Common myeloid progenitor, CD34-positive (primary cell): ENCODE measurements at regions not wholly inside any gene's neighbourhood (a gene's known extent, or its start where the extent isn't known, plus 50 kb on each side); places are given as distances from the start of the nearest gene placed in this dataset.

Experiments used
- CTCF ChIA-PET: fragments of 350-600 bp; sonication (Branson Sonifier 250); formaldehyde crosslinking; loops from one replicate; lab custom pipeline; 2021; ENCODE audit warnings: antibody characterized with exemption; lab: Charles Lee
- POLR2A ChIA-PET: fragments of 350-600 bp; sonication (Branson Sonifier 250); formaldehyde crosslinking; loops from one replicate; lab custom pipeline; 2021; ENCODE audit warnings: antibody characterized with exemption; lab: Charles Lee
- DNase-seq, 3 donors: peaks; one replicate each; pipeline versions ENCODE4 v3.0.0 to v3.0.0-alpha.2; 2013
- H3K27ac ChIP-seq, 2 experiments: 1 replicate in 1 of 2; 2 replicates in 1 of 2; pipeline ENCODE4 v1.7.0; 2013; ENCODE audit warnings: inconsistent platforms in 2 of 2, low read length in 2 of 2, mild to moderate bottlenecking in 2 of 2, low read depth in 1 of 2, moderate library complexity in 1 of 2; ENCODE audit not compliant: severe bottlenecking in 2 of 2, insufficient read depth in 1 of 2, poor library complexity in 1 of 2
- H3K27me3 ChIP-seq, 5 experiments: replicated peaks in 2 of 5; 1 replicate in 3 of 5; 2 replicates in 2 of 5; pipeline versions ENCODE4 v1.6.1 to v1.7.0; 2013; ENCODE audit warnings: low read length in 4 of 5, mild to moderate bottlenecking in 2 of 5, moderate library complexity in 2 of 5, inconsistent platforms in 1 of 5; ENCODE audit not compliant: insufficient read depth in 5 of 5, control insufficient read depth in 4 of 5
- H3K36me3 ChIP-seq, 4 experiments: 1 replicate in 2 of 4; 2 replicates in 2 of 4; pipeline versions ENCODE4 v1.6.1 to v1.7.0; 2013; ENCODE audit warnings: low read length in 3 of 4, control low read depth in 1 of 4, mild to moderate bottlenecking in 1 of 4; ENCODE audit not compliant: control insufficient read depth in 4 of 4, insufficient read depth in 4 of 4
- H3K4me1 ChIP-seq, 4 experiments: 1 replicate in 3 of 4; 2 replicates in 1 of 4; pipeline versions ENCODE4 v1.6.1 to v1.7.1; 2013; ENCODE audit warnings: low read length in 3 of 4, mild to moderate bottlenecking in 3 of 4, control low read depth in 1 of 4, inconsistent platforms in 1 of 4, moderate library complexity in 1 of 4; ENCODE audit not compliant: control insufficient read depth in 4 of 4, insufficient read depth in 4 of 4; ENCODE audit errors: control extremely low read depth in 1 of 4
- H3K4me3 ChIP-seq, 7 experiments: 1 replicate in 4 of 7; 2 replicates in 3 of 7; pipeline versions ENCODE4 v1.5.1 to v1.7.0; 2013; ENCODE audit warnings: mild to moderate bottlenecking in 7 of 7, low read length in 6 of 7, moderate library complexity in 6 of 7, inconsistent platforms in 2 of 7, low read depth in 2 of 7, control low read depth in 1 of 7; ENCODE audit not compliant: insufficient read depth in 4 of 7, control insufficient read depth in 1 of 7; ENCODE audit errors: extremely low read depth in 1 of 7
- H3K9me3 ChIP-seq, 5 experiments: 1 replicate in 4 of 5; 2 replicates in 1 of 5; pipeline versions ENCODE4 v1.6.1 to v1.7.1; 2013; ENCODE audit warnings: low read length in 4 of 5, mild to moderate bottlenecking in 2 of 5, inconsistent platforms in 1 of 5, low read depth in 1 of 5, moderate library complexity in 1 of 5; ENCODE audit not compliant: control insufficient read depth in 4 of 5, insufficient read depth in 2 of 5; ENCODE audit errors: control extremely low read depth in 1 of 5
- WGBS: methylation state at CpG from one replicate; pipeline ENCODE4 v1.1.5; 2013; ENCODE audit not compliant: insufficient coverage; 5-methylcytosine and 5-hydroxymethylcytosine counted together

GRCh38 chr13:76331943-76332712 is 554.1 kb downstream of the KCTD12 start:
- ChIA-PET POLR2A (interaction anchor here (0.6 kb wide), 1 partner anchor 53 kb away, joined by 3 read pairs; no protein-coding TSS in a partner anchor), CTCF (no interaction called here)
- peak; percentile 13 to 70 (median 62) for DNase-seq
- Histone ChIP-seq H3K36me3 (no peaks in the 10 kb centered on the region), H3K4me3 (no peak overlapping the region), H3K27me3 (no peaks in the 10 kb centered on the region), H3K4me1 (peaks cover 0 to 9% (median 3%) of the 10 kb centered on the region in 4 experiments), H3K9me3 (peaks cover 0 to 2% (median 0%) of the 10 kb centered on the region in 5 experiments), H3K27ac (no peak overlapping the region)
- WGBS: no CpG with 5 or more reads among the region's 1 CpG

DNA sequence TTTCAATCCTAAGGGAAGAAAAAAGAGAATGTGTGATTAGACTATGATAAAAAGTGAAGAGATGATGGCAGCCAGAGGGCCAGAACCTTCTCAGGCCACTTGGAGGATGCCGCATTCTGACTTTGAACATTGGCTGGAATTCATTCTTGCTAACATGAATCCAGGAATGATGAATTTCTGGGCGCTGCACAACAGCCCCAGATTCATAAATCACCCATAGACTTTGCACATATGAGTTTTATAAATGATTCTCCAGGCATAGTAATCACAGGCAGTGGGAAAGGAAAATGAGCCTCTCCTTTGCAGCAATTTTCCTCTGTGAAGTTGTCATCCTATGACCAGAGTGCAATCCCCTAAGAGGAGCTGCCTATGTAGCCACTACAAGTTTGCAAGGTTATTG is 555.4 kb downstream of the KCTD12 start:
- POLR2A ChIA-PET: no interaction called here

GRCh38 chr13:76329866-76330580 is 556.2 kb downstream of the KCTD12 start:
- no CpG with 5 or more reads among the region's 2 CpGs for WGBS
- no peak overlapping the region for H3K4me3 ChIP-seq
- CTCF ChIA-PET: interaction anchor here (1.2 kb wide), 1 partner anchor 12 kb away, joined by 3 read pairs; no protein-coding TSS in a partner anchor
- POLR2A ChIA-PET: no interaction called here
- H3K36me3 ChIP-seq: no peaks in the 10 kb centered on the region
- no peak overlapping the region for H3K27ac ChIP-seq
- peaks cover 0 to 2% (median 0%) of the 10 kb centered on the region in 5 experiments for H3K9me3 ChIP-seq
- H3K27me3 ChIP-seq: no peaks in the 10 kb centered on the region
- no peak for DNase-seq
- H3K4me1 ChIP-seq: peaks cover 0 to 9% (median 3%) of the 10 kb centered on the region in 4 experiments

More for the DNA sequence above, 555.4 kb downstream of the KCTD12 start:
- peaks cover 0 to 2% (median 0%) of the 10 kb centered on the region in 5 experiments for H3K9me3 ChIP-seq
- no peak overlapping the region for H3K27ac ChIP-seq
- no peak for DNase-seq
- H3K36me3 ChIP-seq: no peaks in the 10 kb centered on the region
- H3K4me3 ChIP-seq: no peak overlapping the region
- H3K4me1 ChIP-seq: peaks cover 0 to 9% (median 3%) of the 10 kb centered on the region in 4 experiments
- CTCF ChIA-PET: no interaction called here
- no peaks in the 10 kb centered on the region for H3K27me3 ChIP-seq
- 100% methylated on average over 1 of the region's 2 CpGs for WGBS

- WGBS: 86% methylated on average over 1 of the region's 3 CpGs
- DNase-seq: no peak
- no peaks in the 10 kb centered on the region for H3K36me3 ChIP-seq
- no peaks in the 10 kb centered on the region for H3K27me3 ChIP-seq
- POLR2A ChIA-PET: no interaction called here
- H3K27ac ChIP-seq: no peak overlapping the region
- H3K4me3 ChIP-seq: no peak overlapping the region
- H3K9me3 ChIP-seq: peaks cover 0 to 2% (median 0%) of the 10 kb centered on the region in 5 experiments
- H3K4me1 ChIP-seq: peaks cover 0 to 9% (median 3%) of the 10 kb centered on the region in 4 experiments
- CTCF ChIA-PET: interaction anchor here (1.2 kb wide), 1 partner anchor 11 kb away, joined by 3 read pairs; no protein-coding TSS in a partner anchor
Measured at GRCh38 chr13:76329004-76329403, 557.2 kb downstream of the KCTD12 start.

- H3K27me3 ChIP-seq: no peaks in the 10 kb centered on the region
- no peak for DNase-seq
- H3K4me3 ChIP-seq: no peak overlapping the region
- H3K9me3 ChIP-seq: peaks cover 0 to 2% (median 0%) of the 10 kb centered on the region in 5 experiments
- 89% methylated on average over 1 of the region's 1 CpG for WGBS
- CTCF ChIA-PET: no interaction called here
- H3K27ac ChIP-seq: no peak overlapping the region
- POLR2A ChIA-PET: no interaction called here
- H3K4me1 ChIP-seq: no peaks in the 10 kb centered on the region
- H3K36me3 ChIP-seq: no peaks in the 10 kb centered on the region
Measured at GRCh38 chr13:76326343-76326742, 559.9 kb downstream of the KCTD12 start.

- Histone ChIP-seq H3K27ac (no peak overlapping the region), H3K4me1 (no peaks in the 10 kb centered on the region), H3K4me3 (no peak overlapping the region), H3K36me3 (no peaks in the 10 kb centered on the region), H3K9me3 (no peaks in the 10 kb centered on the region), H3K27me3 (no peaks in the 10 kb centered on the region)
- no peak for DNase-seq
- ChIA-PET CTCF (no interaction called here), POLR2A (no interaction called here)
Measured at GRCh38 chr13:76319921-76320320, 566.3 kb downstream of the KCTD12 start.
